ENCODE measurements at regions not wholly inside any gene's neighbourhood (a gene's known extent, or its start where the extent isn't known, plus 50 kb on each side); places are given as distances from the start of the nearest gene placed in this dataset.

- DNase-seq (ENCODE audit: low read depth) = no peak
These were observed 201.7 kb upstream of the CHRNA7 start for GRCh38 chr15:31828594-31828993.

GRCh38 chr15:31830591-31830990, 199.7 kb upstream of the CHRNA7 start:
- no peak for DNase-seq (ENCODE audit: low read depth)

- DNase-seq (ENCODE audit: low read depth) = no peak
These were observed 198.7 kb upstream of the CHRNA7 start for GRCh38 chr15:31831596-31831995.

DNA sequence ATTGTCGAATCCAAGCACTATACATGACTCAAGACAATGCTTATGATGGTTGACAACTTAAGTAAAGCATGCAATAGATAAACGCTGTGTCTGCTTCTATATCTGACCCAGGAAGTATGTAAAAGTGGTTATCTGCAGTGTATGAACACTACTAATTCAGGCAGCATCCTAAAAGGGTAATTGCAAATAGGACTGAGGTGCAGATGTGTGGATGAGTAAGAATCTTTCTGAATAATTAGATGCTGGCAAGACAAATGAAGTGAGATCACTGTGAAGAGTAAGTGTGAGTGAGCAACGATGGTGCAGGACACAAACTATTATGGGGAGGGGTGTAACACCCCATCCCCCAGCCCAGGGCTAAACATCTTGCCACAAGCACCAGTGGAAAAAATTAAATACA, 195.7 kb upstream of the CHRNA7 start:
- DNase-seq (ENCODE audit: low read depth) = no peak

- DNase-seq (ENCODE audit: low read depth) = no peak
These were observed 190.9 kb upstream of the CHRNA7 start for GRCh38 chr15:31839388-31839787.

DNA sequence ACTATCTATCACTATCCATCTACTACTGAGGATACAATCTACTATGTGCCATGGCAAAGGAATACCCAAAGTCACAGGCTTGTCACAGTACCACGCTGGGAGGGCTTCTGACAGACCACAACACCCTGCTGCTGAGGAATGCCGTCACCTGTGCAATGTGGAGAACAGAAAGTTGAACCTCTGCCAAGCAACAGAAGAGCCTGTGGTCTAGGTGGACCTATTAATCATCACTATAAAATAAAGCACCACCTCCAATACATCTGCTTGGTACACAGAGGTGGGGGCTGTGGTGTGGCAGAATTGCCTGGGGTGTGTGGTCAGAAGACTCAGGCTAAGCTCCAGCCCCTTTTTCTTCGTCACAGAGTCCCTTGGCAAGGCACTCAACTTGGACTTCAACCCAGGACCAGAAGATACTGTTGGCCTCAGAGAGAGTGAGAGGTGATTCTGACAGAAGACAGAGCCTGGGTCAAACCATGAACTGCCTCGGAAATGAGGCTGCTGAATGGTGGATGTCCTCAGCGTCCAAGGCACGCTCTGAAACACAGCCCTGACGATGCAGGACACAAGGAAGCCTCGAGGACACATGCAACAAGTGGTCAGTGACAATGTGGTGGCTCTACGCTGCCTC, 189.4 kb upstream of the CHRNA7 start:
- DNase-seq (ENCODE audit: low read depth) = no peak

- DNase-seq (ENCODE audit: low read depth) = no peak
These were observed 187.7 kb upstream of the CHRNA7 start for GRCh38 chr15:31842532-31843195.

DNA sequence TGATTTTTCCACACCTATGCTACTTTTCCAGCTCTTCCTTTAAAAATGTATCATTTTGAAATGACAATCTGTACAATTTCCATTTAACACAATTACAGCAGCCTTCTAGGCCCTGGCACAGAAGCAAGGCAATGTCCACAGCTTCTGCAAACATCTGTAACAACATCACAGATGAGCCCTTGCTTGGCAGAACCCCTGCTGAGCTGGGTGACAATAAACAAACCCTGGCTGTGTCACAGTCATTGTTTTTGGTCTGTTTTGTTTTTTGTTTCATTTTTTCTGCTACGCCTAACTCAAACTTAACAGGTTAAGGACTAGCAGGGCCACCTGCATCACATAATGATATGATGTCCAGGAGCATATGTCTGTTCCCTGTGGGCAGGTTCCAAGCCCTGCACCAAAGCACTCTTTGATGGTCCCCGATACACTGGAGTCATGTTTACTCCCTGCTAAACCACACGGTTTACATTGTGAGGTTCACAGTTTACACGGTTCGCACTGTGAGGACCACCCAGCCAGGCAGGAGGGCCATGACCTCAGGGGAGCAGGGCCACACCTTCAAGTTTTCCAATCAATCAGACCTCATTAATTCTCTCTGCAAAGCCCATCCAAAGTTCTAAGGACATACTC, 186.8 kb upstream of the CHRNA7 start:
- DNase-seq (ENCODE audit: low read depth) = no peak

GRCh38 chr15:31845791-31846190, 184.5 kb upstream of the CHRNA7 start:
- no peak for DNase-seq (ENCODE audit: low read depth)

DNA sequence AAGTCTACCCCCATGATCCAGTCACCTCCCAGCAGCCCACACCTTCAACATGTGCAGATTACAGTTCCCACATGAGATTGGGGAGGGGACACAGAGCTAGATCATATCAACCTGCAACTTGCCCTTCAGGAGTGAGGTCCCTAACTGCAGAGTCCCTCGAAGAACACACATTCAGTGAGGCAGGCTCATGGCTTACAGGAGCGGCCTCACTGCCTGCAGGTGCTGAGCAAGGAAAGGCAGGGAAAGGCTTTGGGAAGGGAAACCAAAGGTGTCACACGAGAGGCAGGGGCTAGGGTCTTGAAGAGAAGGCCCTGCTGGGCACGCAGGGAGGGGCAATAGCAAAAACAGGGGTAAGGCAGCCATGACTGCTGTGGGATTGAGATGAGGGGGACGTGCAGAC, 182.4 kb upstream of the CHRNA7 start:
- no peak for DNase-seq (ENCODE audit: low read depth)

- no peak for DNase-seq (ENCODE audit: low read depth)
These were observed 181.7 kb upstream of the CHRNA7 start for GRCh38 chr15:31848621-31849020.

DNA sequence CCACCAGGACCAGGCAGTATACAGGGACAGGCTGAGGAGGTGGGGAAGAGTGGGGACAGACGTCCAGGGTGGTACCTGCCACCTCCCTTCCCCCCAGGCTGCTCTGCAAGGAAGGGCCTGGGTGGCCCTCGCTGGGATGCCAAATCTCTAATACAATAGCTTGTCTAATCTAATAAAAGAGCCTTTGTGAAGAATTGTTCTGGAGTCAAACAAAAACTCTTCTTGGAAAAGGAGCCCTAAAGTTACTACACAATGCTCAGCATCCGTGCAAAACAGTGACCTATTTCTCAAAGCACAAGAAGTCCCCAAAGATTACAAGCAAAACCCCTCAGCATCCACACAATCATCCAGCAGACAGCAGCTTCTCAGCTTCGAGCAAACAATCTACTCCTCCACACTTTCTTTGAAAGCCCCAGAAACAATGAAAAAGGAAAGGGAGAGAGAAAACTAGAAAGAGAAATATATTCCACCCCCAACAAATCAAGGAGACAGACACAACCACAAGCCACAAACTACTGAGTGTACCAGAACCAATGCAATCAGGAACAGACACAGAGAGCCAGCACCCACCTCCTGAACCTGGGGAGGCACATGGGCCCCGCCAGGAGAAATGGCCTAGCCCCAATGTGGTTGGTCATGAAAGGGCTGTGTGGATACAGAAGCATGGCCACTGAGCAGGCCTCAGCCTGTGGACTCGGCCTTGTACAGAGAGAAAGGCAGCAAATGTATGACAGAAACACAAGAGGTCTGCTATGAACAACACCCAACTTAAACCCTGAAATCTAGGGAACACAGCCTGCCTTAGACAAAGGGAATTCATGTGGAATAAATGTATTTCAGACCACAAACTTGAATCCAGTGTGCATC, 177.1 kb upstream of the CHRNA7 start:
- no peak for DNase-seq (ENCODE audit: low read depth)

- no peak for DNase-seq (ENCODE audit: low read depth)
These were observed 173.7 kb upstream of the CHRNA7 start for GRCh38 chr15:31856581-31856980.

DNA sequence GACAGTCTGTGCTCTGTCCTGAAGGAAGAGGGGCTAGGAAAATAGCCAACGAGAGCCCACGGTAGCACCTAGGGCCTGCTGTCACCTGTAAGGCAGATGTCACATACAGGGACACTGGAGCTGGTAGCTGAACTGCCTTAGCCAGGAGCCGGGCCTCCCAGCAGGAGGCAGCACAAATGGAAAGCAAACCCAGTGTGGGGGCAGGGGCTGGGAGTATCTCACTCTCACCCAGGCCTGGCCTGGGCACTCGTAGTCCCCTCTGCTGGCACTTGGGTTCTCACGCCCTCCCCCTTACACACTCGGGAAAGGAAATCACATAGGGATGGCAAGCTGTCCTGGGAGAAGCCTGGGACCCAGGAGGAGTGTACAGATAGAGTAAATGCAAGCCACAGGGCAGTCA, 173.1 kb upstream of the CHRNA7 start:
- DNase-seq (ENCODE audit: low read depth) = no peak

- no peak for DNase-seq (ENCODE audit: low read depth)
These were observed 172.3 kb upstream of the CHRNA7 start for GRCh38 chr15:31858026-31858425.

- no peak for DNase-seq (ENCODE audit: low read depth)
These were observed 164.1 kb upstream of the CHRNA7 start for GRCh38 chr15:31866248-31866647.

GRCh38 chr15:31867536-31868442, 162.5 kb upstream of the CHRNA7 start:
- DNase-seq (ENCODE audit: low read depth) = peak; percentile 23

- no peak for DNase-seq (ENCODE audit: low read depth)
These were observed 160.5 kb upstream of the CHRNA7 start for GRCh38 chr15:31869686-31870307.

- DNase-seq (ENCODE audit: low read depth) = peak; percentile 63
These were observed 159.8 kb upstream of the CHRNA7 start, which contains the start of gene OTUD7A for GRCh38 chr15:31870328-31871165. OTUD7A (minus strand) TSS chr15:31870673.

Measured in stimulated activated CD8-positive, alpha-beta memory T cell treated with anti-CD3 and anti-CD28 coated beads, Interleukin-7, amount 100 ng/mL, for 24 hours (primary cell).